Kidney epithelial cell (primary cell): ENCODE measurements at regions not wholly inside any gene's neighbourhood (a gene's known extent, or its start where the extent isn't known, plus 50 kb on each side); places are given as distances from the start of the nearest gene placed in this dataset.

Experiments used
- DNase-seq: peaks from one replicate; pipeline ENCODE4 v3.0.0-alpha.2; 2010; ENCODE audit warnings: low read depth
- H3K27me3 ChIP-seq: 2 replicates; pipeline ENCODE4 v1.6.0; 2011; ENCODE audit warnings: low read length; ENCODE audit not compliant: control insufficient read depth, insufficient read depth
- H3K36me3 ChIP-seq: 2 replicates; pipeline ENCODE4 v1.5.1; 2011; ENCODE audit warnings: low read length; ENCODE audit not compliant: control insufficient read depth, insufficient read depth
- H3K4me3 ChIP-seq: 2 replicates; pipeline ENCODE4 v1.5.1; 2011; ENCODE audit warnings: low read depth, mild to moderate bottlenecking, control low read depth, low read length
- TF ChIP-seq, protein P1 (sequence below): IDR thresholded peaks from 2 replicates; pipeline ENCODE4 v1.5.1; 2011; ENCODE audit warnings: mild to moderate bottlenecking, moderate library complexity, low read length, control low read depth, inconsistent platforms; ENCODE audit not compliant: insufficient read depth, poor library complexity, severe bottlenecking

DNA sequence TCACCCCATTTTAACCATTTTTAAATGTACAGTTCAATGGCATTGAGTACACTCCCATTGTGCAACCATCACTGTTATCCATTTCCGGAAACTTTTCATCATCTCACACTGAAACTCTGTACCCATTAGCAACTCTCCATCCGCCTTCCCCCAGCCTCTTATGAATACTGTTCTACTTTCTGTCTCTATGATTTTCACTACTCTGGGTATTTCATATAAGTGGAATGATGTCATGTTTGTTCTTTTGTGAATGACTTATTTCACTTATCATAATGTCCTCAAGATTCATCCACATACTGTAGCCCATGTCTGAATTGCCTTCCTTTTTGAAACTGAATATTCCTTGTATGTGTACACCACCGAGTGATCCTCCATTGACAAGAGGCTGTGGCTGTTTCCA lies 92.9 kb upstream of the TOX2 start:
- no peaks in the 10 kb centered on the region for H3K36me3 ChIP-seq
- no peak overlapping the region for H3K4me3 ChIP-seq
- TF ChIP-seq, protein P1, sequence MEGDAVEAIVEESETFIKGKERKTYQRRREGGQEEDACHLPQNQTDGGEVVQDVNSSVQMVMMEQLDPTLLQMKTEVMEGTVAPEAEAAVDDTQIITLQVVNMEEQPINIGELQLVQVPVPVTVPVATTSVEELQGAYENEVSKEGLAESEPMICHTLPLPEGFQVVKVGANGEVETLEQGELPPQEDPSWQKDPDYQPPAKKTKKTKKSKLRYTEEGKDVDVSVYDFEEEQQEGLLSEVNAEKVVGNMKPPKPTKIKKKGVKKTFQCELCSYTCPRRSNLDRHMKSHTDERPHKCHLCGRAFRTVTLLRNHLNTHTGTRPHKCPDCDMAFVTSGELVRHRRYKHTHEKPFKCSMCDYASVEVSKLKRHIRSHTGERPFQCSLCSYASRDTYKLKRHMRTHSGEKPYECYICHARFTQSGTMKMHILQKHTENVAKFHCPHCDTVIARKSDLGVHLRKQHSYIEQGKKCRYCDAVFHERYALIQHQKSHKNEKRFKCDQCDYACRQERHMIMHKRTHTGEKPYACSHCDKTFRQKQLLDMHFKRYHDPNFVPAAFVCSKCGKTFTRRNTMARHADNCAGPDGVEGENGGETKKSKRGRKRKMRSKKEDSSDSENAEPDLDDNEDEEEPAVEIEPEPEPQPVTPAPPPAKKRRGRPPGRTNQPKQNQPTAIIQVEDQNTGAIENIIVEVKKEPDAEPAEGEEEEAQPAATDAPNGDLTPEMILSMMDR: no peak
- no peak for DNase-seq
- H3K27me3 ChIP-seq: peaks cover 2% of the 10 kb centered on the region

DNA sequence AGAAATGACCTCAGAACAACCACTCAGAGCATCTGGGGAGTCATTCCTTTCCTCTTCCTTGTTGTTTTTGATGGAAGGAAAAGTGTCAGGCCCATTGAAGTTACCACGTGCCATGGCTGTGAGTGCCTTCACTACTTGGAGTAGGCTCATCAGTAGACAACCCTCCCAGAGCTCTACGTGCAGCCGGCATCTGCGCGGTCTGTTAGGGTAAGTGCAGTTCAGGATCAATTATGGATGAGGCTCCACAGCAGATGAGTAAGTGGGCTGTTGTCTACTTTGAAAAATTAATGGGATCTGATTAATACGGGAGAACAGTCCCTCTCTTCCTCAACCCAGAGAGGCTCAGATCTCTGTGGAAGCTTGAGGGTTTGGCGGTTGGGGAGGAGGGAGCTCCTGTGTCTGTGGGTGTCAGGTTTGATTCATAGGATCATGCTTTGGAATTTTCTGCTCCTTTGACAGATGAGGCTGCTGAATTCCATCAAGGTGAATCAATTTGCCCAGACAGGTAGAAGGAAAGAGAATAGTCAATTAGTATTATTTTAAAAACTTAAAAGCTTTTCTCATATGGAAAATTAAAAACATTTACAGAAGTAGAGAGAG lies 93.8 kb upstream of the TOX2 start:
- TF ChIP-seq, protein P1: no peak
- DNase-seq: no peak
- no peak overlapping the region for H3K4me3 ChIP-seq

DNA sequence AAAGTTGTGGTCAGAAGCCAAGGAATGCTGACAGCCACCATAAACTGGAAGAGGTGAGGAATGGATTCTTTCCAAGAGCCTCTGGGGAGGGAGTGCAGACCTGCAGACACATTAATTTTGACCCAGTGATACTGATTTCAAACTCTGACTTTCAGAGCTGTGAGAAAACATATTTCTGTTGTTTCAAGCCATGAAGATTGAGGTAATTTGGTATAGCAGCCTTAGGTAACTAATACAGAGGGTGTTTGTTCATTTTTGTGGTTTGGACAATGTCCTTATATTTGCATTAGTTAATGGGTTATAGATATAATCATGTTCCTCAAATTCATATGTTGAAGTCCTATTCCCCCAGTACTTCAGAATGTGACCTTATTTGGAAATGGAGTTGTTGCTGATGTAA lies 85.4 kb upstream of the GTSF1L start:
- DNase-seq: no peak
- TF ChIP-seq, protein P1: no peak
- H3K27me3 ChIP-seq: no peaks in the 10 kb centered on the region
- no peak overlapping the region for H3K4me3 ChIP-seq
- H3K36me3 ChIP-seq: no peaks in the 10 kb centered on the region

More for the DNA sequence above, 93.8 kb upstream of the TOX2 start:
- H3K27me3 ChIP-seq: peaks cover 2% of the 10 kb centered on the region
- no peaks in the 10 kb centered on the region for H3K36me3 ChIP-seq

DNA sequence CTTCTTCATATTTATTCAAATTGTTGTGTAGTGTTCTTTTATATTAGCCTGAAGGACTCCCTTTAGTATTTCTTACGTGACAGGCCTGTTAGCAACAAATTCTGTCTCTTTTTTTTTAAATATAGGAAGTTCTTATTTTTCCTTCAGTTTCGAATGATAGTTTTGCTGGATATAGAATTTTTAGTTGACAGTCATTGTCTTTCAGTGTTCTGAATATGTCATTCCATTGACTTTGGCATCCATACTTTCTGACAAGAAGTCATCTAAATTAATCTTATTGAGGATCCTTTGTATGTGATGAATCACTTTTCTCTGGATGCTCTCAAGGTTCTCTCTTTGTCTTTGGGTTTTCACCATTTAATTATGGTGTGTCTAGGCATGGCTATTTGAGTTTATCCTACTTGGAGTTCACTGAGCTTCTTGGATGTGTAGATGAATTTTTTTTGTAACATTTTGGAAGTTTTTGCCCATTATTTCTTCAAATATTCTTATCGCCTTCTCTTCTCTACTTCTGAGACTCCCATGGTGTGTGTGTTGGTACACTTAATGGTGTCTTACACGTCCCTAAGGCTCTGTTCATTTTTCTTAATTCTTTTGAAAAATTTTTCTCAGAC lies 82.5 kb upstream of the GTSF1L start:
- Histone ChIP-seq H3K36me3 (no peaks in the 10 kb centered on the region), H3K27me3 (no peaks in the 10 kb centered on the region), H3K4me3 (no peak overlapping the region)
- no peak for DNase-seq
- TF ChIP-seq, protein P1: no peak

DNA sequence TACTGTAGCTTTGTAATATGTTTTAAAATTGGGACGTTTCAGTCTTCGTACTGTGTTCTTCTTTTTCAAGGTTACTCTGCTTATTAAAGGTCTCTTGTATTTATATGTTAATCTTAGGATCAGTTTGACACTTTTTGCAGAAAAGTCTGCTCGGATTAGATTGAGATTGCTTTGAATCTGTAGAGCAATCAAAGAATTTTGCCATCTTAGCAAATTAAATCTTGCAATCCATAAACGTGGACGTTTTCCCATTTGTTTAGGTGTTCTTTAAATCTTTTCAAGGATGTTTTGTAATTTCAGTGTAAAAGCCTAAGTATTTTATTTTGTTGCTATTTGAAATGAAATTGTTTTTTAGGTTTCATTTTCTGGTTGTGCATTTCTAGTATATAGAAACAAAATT lies 78.0 kb upstream of the GTSF1L start:
- no peak for DNase-seq
- TF ChIP-seq, protein P1: no peak
- Histone ChIP-seq H3K27me3 (peaks cover under 1% of the 10 kb centered on the region), H3K36me3 (no peaks in the 10 kb centered on the region), H3K4me3 (no peak overlapping the region)

DNA sequence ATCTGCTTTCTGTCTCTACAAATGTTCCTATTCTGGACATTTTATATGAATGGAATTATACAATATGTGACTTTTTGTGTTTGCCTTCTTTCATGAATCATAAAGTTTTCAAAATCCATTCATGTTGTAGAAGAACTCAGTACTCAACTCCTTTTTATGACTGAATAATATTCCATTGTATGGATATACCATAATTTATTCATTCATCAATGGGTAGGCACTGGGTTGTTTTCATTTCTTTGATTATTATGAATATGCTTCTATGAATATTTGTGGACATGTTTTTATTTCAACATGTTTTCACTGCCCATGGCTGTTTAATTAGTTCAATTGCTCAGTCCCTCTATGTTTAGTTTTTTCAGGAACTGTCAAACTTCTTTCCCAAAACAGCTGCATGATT lies 76.5 kb upstream of the GTSF1L start:
- Histone ChIP-seq H3K27me3 (peaks cover 13% of the 10 kb centered on the region), H3K4me3 (no peak overlapping the region), H3K36me3 (no peaks in the 10 kb centered on the region)
- no peak for DNase-seq
- TF ChIP-seq, protein P1: no peak
